ENCODE measurements at regions not wholly inside any gene's neighbourhood (a gene's known extent, or its start where the extent isn't known, plus 50 kb on each side); places are given as distances from the start of the nearest gene placed in this dataset.

DNA sequence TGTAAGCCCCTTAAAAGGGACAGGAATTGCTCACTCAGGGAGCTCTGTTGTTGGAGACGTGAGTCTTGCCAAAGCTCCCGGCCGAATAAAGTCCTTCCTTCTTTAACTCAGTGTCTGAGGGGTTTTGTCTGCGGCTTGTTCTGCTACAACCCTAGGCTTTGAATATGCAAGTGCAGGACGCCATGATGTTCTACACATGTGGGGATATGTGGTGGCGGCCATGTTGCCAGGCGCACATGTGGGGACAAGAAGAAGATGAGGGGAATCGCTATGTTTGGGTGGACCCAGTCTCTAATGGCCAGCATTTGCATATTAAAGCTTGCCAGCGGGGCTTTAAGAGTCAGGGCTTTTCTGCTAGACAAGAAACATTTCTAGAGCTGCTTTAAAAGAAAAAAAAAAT is 96.8 kb upstream of the CA10 start:
- FAIRE-seq: no peak
- H3K4me1 ChIP-seq (ENCODE audit: control insufficient read depth in 2 of 3, insufficient read depth in 2 of 3, low read depth in 1 of 3, low read length in 3 of 3): no peaks in the 10 kb centered on the region

DNA sequence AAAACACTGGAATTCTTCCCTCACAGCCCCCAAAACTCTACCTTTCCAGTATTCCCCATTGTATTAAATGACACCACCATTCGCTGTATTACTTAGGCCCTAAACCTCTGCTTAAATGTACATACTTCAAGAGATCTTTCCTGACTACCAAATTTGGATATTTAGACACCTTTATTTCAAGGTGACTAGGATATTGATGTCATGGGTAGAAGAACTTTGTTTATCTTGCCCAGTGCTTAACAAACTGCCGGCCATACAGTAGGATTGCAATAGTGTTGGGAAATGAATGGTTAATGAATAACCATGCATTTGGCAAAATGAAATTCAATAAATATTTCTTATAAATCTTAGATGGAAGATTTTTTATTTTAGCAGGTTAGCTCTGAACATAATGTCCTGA is 86.2 kb upstream of the CA10 start:
- no peak for FAIRE-seq
- intact Hi-C loops (cut with DNase I): no loop called here

More for the DNA sequence above, 96.8 kb upstream of the CA10 start:
- intact Hi-C loops (cut with DNase I): no loop called here
- TF ChIP-seq, protein P1, sequence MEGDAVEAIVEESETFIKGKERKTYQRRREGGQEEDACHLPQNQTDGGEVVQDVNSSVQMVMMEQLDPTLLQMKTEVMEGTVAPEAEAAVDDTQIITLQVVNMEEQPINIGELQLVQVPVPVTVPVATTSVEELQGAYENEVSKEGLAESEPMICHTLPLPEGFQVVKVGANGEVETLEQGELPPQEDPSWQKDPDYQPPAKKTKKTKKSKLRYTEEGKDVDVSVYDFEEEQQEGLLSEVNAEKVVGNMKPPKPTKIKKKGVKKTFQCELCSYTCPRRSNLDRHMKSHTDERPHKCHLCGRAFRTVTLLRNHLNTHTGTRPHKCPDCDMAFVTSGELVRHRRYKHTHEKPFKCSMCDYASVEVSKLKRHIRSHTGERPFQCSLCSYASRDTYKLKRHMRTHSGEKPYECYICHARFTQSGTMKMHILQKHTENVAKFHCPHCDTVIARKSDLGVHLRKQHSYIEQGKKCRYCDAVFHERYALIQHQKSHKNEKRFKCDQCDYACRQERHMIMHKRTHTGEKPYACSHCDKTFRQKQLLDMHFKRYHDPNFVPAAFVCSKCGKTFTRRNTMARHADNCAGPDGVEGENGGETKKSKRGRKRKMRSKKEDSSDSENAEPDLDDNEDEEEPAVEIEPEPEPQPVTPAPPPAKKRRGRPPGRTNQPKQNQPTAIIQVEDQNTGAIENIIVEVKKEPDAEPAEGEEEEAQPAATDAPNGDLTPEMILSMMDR (IDR thresholded peaks at IDR 0.05; ENCODE audit: borderline replicate concordance, extremely low read depth, insufficient read depth): no peak
- no peak for DNase-seq
- Histone ChIP-seq H3K9ac (ENCODE audit: low read length in 3 of 3) (no peak overlapping the region), H3K27me3 (ENCODE audit: control insufficient read depth, insufficient read depth, low read length) (no peaks in the 10 kb centered on the region), H3K9me3 (ENCODE audit: control insufficient read depth in 2 of 3, insufficient read depth in 1 of 3, low read length in 3 of 3) (no peaks in the 10 kb centered on the region), H3K4me3 (ENCODE audit: low read length in 3 of 3) (no peak overlapping the region), H3K36me3 (ENCODE audit: control insufficient read depth in 2 of 3, insufficient read depth in 3 of 3, low read length in 3 of 3) (no peaks in the 10 kb centered on the region), H3K27ac (ENCODE audit: low read depth in 2 of 2, low read length in 2 of 2) (no peak overlapping the region)

DNA sequence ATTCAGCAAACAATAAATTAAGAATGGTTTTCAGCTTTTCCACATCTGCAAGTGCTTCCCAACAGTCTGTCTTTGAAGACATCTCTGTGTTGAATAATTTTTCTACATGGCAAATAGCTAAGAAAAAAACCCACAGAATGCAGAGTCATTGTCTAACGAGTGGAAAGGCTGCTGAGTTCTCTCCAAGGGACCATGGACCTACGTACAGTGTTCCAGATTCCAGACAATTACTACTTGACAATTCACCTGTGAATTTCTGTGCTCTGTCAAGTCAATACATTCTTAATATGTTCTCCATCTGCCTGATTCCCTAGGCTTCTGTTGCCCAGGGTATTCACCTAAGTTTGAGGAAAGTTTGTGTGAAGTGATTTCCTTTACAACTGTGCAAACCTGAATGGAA is 83.8 kb upstream of the CA10 start:
- Histone ChIP-seq H3K9me3 (ENCODE audit: control insufficient read depth in 2 of 3, insufficient read depth in 1 of 3, low read length in 3 of 3) (no peaks in the 10 kb centered on the region), H3K4me3 (ENCODE audit: low read length in 3 of 3) (no peak overlapping the region), H3K27me3 (ENCODE audit: control insufficient read depth, insufficient read depth, low read length) (no peaks in the 10 kb centered on the region), H3K36me3 (ENCODE audit: control insufficient read depth in 2 of 3, insufficient read depth in 3 of 3, low read length in 3 of 3) (no peaks in the 10 kb centered on the region), H3K27ac (ENCODE audit: low read depth in 2 of 2, low read length in 2 of 2) (no peak overlapping the region), H3K4me1 (ENCODE audit: control insufficient read depth in 2 of 3, insufficient read depth in 2 of 3, low read depth in 1 of 3, low read length in 3 of 3) (no peaks in the 10 kb centered on the region), H3K9ac (ENCODE audit: low read length in 3 of 3) (no peak overlapping the region)
- FAIRE-seq (no peak), DNase-seq (no peak)
- intact Hi-C loops (cut with DNase I): no loop called here
- TF ChIP-seq, protein P1 (IDR thresholded peaks at IDR 0.05; ENCODE audit: borderline replicate concordance, extremely low read depth, insufficient read depth): no peak

More for the DNA sequence above, 86.2 kb upstream of the CA10 start:
- TF ChIP-seq, protein P1 (IDR thresholded peaks at IDR 0.05; ENCODE audit: borderline replicate concordance, extremely low read depth, insufficient read depth): no peak
- Histone ChIP-seq H3K36me3 (ENCODE audit: control insufficient read depth in 2 of 3, insufficient read depth in 3 of 3, low read length in 3 of 3) (no peaks in the 10 kb centered on the region), H3K9me3 (ENCODE audit: control insufficient read depth in 2 of 3, insufficient read depth in 1 of 3, low read length in 3 of 3) (no peaks in the 10 kb centered on the region), H3K9ac (ENCODE audit: low read length in 3 of 3) (no peak overlapping the region), H3K4me1 (ENCODE audit: control insufficient read depth in 2 of 3, insufficient read depth in 2 of 3, low read depth in 1 of 3, low read length in 3 of 3) (no peaks in the 10 kb centered on the region), H3K4me3 (ENCODE audit: low read length in 3 of 3) (no peak overlapping the region), H3K27me3 (ENCODE audit: control insufficient read depth, insufficient read depth, low read length) (no peaks in the 10 kb centered on the region), H3K27ac (ENCODE audit: low read depth in 2 of 2, low read length in 2 of 2) (no peak overlapping the region)
- no peak for DNase-seq

DNA sequence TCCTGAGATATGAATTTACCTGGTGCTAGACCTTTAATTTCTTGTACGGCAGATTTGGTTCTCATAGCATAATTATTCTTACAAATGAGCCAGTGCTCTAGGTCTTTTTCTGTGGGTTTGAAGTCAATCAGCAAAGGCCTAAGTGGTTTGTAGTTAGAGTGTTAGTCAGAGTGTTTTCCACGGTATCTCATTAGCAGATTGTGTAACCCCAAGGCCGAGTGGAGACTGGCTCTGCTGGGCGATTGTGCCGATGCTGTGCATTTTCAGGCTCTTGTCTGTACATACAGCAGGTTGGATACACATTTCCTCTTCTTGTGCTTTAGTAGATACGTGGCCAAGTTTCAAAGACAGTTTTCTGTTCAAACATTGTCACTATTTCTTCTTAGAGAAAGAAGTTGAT is 78.6 kb upstream of the CA10 start:
- H3K27ac ChIP-seq (ENCODE audit: low read depth in 2 of 2, low read length in 2 of 2): no peak overlapping the region
- no peaks in the 10 kb centered on the region for H3K4me1 ChIP-seq (ENCODE audit: control insufficient read depth in 2 of 3, insufficient read depth in 2 of 3, low read depth in 1 of 3, low read length in 3 of 3)
- H3K4me3 ChIP-seq (ENCODE audit: low read length in 3 of 3): no peak overlapping the region
- no peaks in the 10 kb centered on the region for H3K36me3 ChIP-seq (ENCODE audit: control insufficient read depth in 2 of 3, insufficient read depth in 3 of 3, low read length in 3 of 3)
- intact Hi-C loops (cut with DNase I): no loop called here
- DNase-seq (no peak), FAIRE-seq (no peak)
- H3K9ac ChIP-seq (ENCODE audit: low read length in 3 of 3): no peak overlapping the region
- H3K27me3 ChIP-seq (ENCODE audit: control insufficient read depth, insufficient read depth, low read length): no peaks in the 10 kb centered on the region
- TF ChIP-seq, protein P1 (IDR thresholded peaks at IDR 0.05; ENCODE audit: borderline replicate concordance, extremely low read depth, insufficient read depth): no peak
- no peaks in the 10 kb centered on the region for H3K9me3 ChIP-seq (ENCODE audit: control insufficient read depth in 2 of 3, insufficient read depth in 1 of 3, low read length in 3 of 3)

Measured in kidney (tissue), 13 donors.